Neural cell (in vitro differentiated cells): ENCODE measurements at regions not wholly inside any gene's neighbourhood (a gene's known extent, or its start where the extent isn't known, plus 50 kb on each side); places are given as distances from the start of the nearest gene placed in this dataset.

ENCODE experiments used
- H2AFZ ChIP-seq: fragments of 200-600, 300-800 bp; sonication (generic), shearing (Covaris generic); 2 replicates; pipeline ENCODE4 v1.6.0; 2014; ENCODE audit warnings: low read depth, mild to moderate bottlenecking, antibody characterized with exemption, low read length, moderate library complexity
- H3F3A ChIP-seq: fragments of 200-600 bp; shearing (Covaris generic); 2 replicates; pipeline ENCODE4 v1.6.1; 2016; ENCODE audit warnings: mild to moderate bottlenecking, moderate library complexity, mixed read lengths, antibody characterized with exemption, low read length; ENCODE audit not compliant: insufficient read depth, poor library complexity, severe bottlenecking
- H3K27ac ChIP-seq: fragments of 200-600, 300-800 bp; sonication (generic), shearing (Covaris generic); 2 replicates; pipeline ENCODE4 v1.5.1; 2014; ENCODE audit warnings: mild to moderate bottlenecking, low read length, moderate library complexity
- H3K27me3 ChIP-seq: fragments of 300-800, 200-600 bp; sonication (generic), shearing (Covaris generic); 2 replicates; pipeline ENCODE4 v1.6.0; 2014; ENCODE audit warnings: mild to moderate bottlenecking, low read depth, low read length, moderate library complexity; ENCODE audit not compliant: insufficient read depth
- H3K36me3 ChIP-seq: fragments of 300-800, 200-600 bp; sonication (generic), shearing (Covaris generic); 2 replicates; pipeline ENCODE4 v1.5.1; 2014; ENCODE audit warnings: mild to moderate bottlenecking, antibody characterized with exemption, low read length, moderate library complexity; ENCODE audit not compliant: insufficient read depth
- H3K4me2 ChIP-seq: fragments of 300-800, 200-600 bp; sonication (generic), shearing (Covaris generic); 2 replicates; pipeline ENCODE4 v1.6.0; 2014; ENCODE audit warnings: mild to moderate bottlenecking, low read length
- H3K4me3 ChIP-seq: fragments of 300-800, 200-600 bp; sonication (generic), shearing (Covaris generic); 2 replicates; pipeline ENCODE4 v1.5.1; 2014; ENCODE audit warnings: mild to moderate bottlenecking, low read length, moderate library complexity
- H3K79me2 ChIP-seq: fragments of 200-600 bp; shearing (Covaris generic); replicated peaks from 2 replicates; pipeline ENCODE4 v1.6.0; 2014; ENCODE audit warnings: mild to moderate bottlenecking, low read length, moderate library complexity; ENCODE audit not compliant: insufficient read depth
- H3K9ac ChIP-seq: fragments of 300-800, 200-600 bp; sonication (generic), shearing (Covaris generic); 2 replicates; pipeline ENCODE4 v1.6.1; 2016; ENCODE audit warnings: mild to moderate bottlenecking, low read length, mixed read lengths
- H3K9me2 ChIP-seq: fragments of 200-600 bp; shearing (Covaris generic); 2 replicates; pipeline ENCODE4 v1.6.1; 2016; ENCODE audit warnings: mild to moderate bottlenecking, low read length, mixed read lengths; ENCODE audit not compliant: insufficient read depth
- H3K9me3 ChIP-seq: fragments of 200-600, 300-800 bp; sonication (generic), shearing (Covaris generic); 2 replicates; pipeline ENCODE4 v1.6.1; 2016; ENCODE audit warnings: mild to moderate bottlenecking, mixed run types, low read length, moderate library complexity, mixed read lengths
- H4K20me1 ChIP-seq: fragments of 200-600 bp; shearing (Covaris generic); 2 replicates; pipeline ENCODE4 v1.6.1; 2016; ENCODE audit warnings: mild to moderate bottlenecking, mixed run types; ENCODE audit not compliant: insufficient read depth
- CTCF ChIP-seq: fragments of 450-650 bp; IDR thresholded peaks from 2 replicates; pipeline ENCODE4 v1.5.1; 2014; ENCODE audit warnings: antibody characterized with exemption, mild to moderate bottlenecking, moderate library complexity; ENCODE audit not compliant: poor library complexity, severe bottlenecking
- EP300 ChIP-seq: fragments of 450-650 bp; conservative IDR thresholded peaks from 2 replicates; pipeline ENCODE4 v1.6.1; 2014; ENCODE audit warnings: antibody characterized with exemption, mild to moderate bottlenecking, moderate library complexity; ENCODE audit not compliant: poor library complexity, severe bottlenecking
- EZH2 ChIP-seq: fragments of 200-600, 300-800 bp; shearing (Covaris generic), sonication (generic); IDR thresholded peaks from 2 replicates; pipeline ENCODE4 v1.6.1; 2014; ENCODE audit warnings: antibody characterized with exemption, low read length, borderline replicate concordance, mild to moderate bottlenecking; ENCODE audit not compliant: insufficient read depth, poor library complexity, severe bottlenecking
- MXI1 ChIP-seq: fragments of 450-650 bp; conservative IDR thresholded peaks from 2 replicates; pipeline ENCODE4 v1.6.1; 2014; ENCODE audit warnings: antibody characterized with exemption, mild to moderate bottlenecking; ENCODE audit not compliant: poor library complexity, severe bottlenecking
- POLR2AphosphoS5 ChIP-seq: IDR thresholded peaks from 2 replicates; pipeline ENCODE4 v1.6.1; 2012
- RAD21 ChIP-seq: fragments of 450-650 bp; conservative IDR thresholded peaks from 2 replicates; pipeline ENCODE4 v1.6.1; 2014; ENCODE audit warnings: antibody characterized with exemption, mild to moderate bottlenecking, moderate library complexity
- REST ChIP-seq: IDR thresholded peaks from 2 replicates; pipeline ENCODE4 v1.6.1; 2012; ENCODE audit warnings: borderline replicate concordance
- SMC3 ChIP-seq: fragments of 450-650 bp; conservative IDR thresholded peaks from 2 replicates; pipeline ENCODE4 v1.6.1; 2014; ENCODE audit warnings: antibody characterized with exemption, mild to moderate bottlenecking, moderate library complexity; ENCODE audit not compliant: poor library complexity
- TAF1 ChIP-seq: IDR thresholded peaks from 2 replicates; pipeline ENCODE4 v1.6.1; 2012; ENCODE audit warnings: low read depth

GRCh38 chr18:1958798-1959197 lies 612.5 kb downstream of the METTL4 start:
- H3K9me2 ChIP-seq, result no peaks in the 10 kb centered on the region
- H3K27ac ChIP-seq, result no peak overlapping the region
- no peaks in the 10 kb centered on the region for H3K36me3 ChIP-seq
- no peaks in the 10 kb centered on the region for H3F3A ChIP-seq
- no peaks in the 10 kb centered on the region for H3K79me2 ChIP-seq
- H3K27me3 ChIP-seq, result no peaks in the 10 kb centered on the region
- no peak overlapping the region for H2AFZ ChIP-seq
- no peak for TF ChIP-seq POLR2AphosphoS5
- TF ChIP-seq RAD21, result no peak
- TF ChIP-seq MXI1, result no peak
- TF ChIP-seq TAF1, result no peak
- TF ChIP-seq CTCF, result no peak
- TF ChIP-seq EP300, result no peak
- TF ChIP-seq SMC3, result no peak
- no peak for TF ChIP-seq REST
- TF ChIP-seq EZH2, result no peak
- no peaks in the 10 kb centered on the region for H4K20me1 ChIP-seq
- H3K4me2 ChIP-seq, result no peak overlapping the region
- no peak overlapping the region for H3K9ac ChIP-seq
- H3K9me3 ChIP-seq, result no peaks in the 10 kb centered on the region
- H3K4me3 ChIP-seq, result no peak overlapping the region

GRCh38 chr18:1965016-1965415 lies 606.3 kb downstream of the METTL4 start:
- no peak overlapping the region for H2AFZ ChIP-seq
- H3K9me2 ChIP-seq, result no peaks in the 10 kb centered on the region
- no peaks in the 10 kb centered on the region for H3K36me3 ChIP-seq
- H3K4me2 ChIP-seq, result no peak overlapping the region
- H3K27ac ChIP-seq, result no peak overlapping the region
- H3K4me3 ChIP-seq, result no peak overlapping the region
- no peaks in the 10 kb centered on the region for H3K27me3 ChIP-seq
- no peaks in the 10 kb centered on the region for H4K20me1 ChIP-seq
- no peak overlapping the region for H3K9ac ChIP-seq
- no peaks in the 10 kb centered on the region for H3K9me3 ChIP-seq
- no peaks in the 10 kb centered on the region for H3K79me2 ChIP-seq
- no peak for TF ChIP-seq POLR2AphosphoS5
- TF ChIP-seq MXI1, result no peak
- TF ChIP-seq EZH2, result no peak
- TF ChIP-seq RAD21, result no peak
- no peak for TF ChIP-seq EP300
- TF ChIP-seq REST, result no peak
- no peak for TF ChIP-seq TAF1
- TF ChIP-seq SMC3, result no peak
- no peak for TF ChIP-seq CTCF
- no peaks in the 10 kb centered on the region for H3F3A ChIP-seq
